ENCODE measurements at regions not wholly inside any gene's neighbourhood (a gene's known extent, or its start where the extent isn't known, plus 50 kb on each side); places are given as distances from the start of the nearest gene placed in this dataset.
"Not testable (repeated sequence)": the region's sequence is repeated elsewhere in the genome, so short reads cannot be mapped to it uniquely, and the experiment has no call there.

GRCh38 chr10:4395731-4396130, 430.3 kb upstream of the AKR1E2 start:
- H3K9me3 ChIP-seq (ENCODE audit: control insufficient read depth, insufficient read depth, low read length) = no peaks in the 10 kb centered on the region
- Mint-ChIP-seq H3K27ac (no peak overlapping the region), H3K9me3 (no peaks in the 10 kb centered on the region), H3K4me1 (no peaks in the 10 kb centered on the region), H3K36me3 (no peaks in the 10 kb centered on the region), H3K4me3 (no peak overlapping the region), H3K27me3 (ENCODE audit: low read depth in 2 of 2) (peaks cover 2 to 31% of the 10 kb centered on the region in 2 donors)
- ATAC-seq (no peak), DNase-seq (no peak)
- H3K4me1 ChIP-seq (ENCODE audit: control insufficient read depth, insufficient read depth, low read length) = no peaks in the 10 kb centered on the region
- H3K4me3 ChIP-seq (ENCODE audit: low read length) = no peak overlapping the region
- H3K27me3 ChIP-seq (ENCODE audit: control insufficient read depth, insufficient read depth, low read length) = no peaks in the 10 kb centered on the region
- H3K27ac ChIP-seq (ENCODE audit: low read length) = no peak overlapping the region
- no peak for TF ChIP-seq CTCF (IDR thresholded peaks at IDR 0.05)
- no peaks in the 10 kb centered on the region for H3K36me3 ChIP-seq (ENCODE audit: control insufficient read depth, insufficient read depth, low read length)
- intact Hi-C loops (cut with micrococcal nuclease) = no loop called here
- WGBS (ENCODE audit: insufficient coverage) = 92% methylated on average over 6 of the region's 6 CpGs

DNA sequence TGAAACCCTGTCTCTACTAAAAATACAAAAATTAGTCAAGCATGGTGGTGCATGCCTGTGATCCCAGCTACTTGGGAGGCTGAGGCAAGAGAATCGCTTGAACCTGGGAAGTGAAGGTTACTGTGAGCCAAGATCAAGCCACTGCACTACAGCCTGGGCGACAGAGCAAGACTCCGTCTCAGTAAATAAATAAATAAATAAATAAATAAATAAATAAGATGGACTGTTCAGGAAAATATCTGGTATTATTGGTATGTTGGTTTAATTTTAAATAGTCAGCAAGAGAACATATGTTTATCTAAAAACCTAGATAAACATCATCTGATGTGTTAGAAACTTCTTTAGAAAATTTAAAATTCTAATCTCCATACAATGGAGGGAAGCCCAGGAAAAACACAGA, 431.6 kb upstream of the AKR1E2 start:
- H3K9me3 Mint-ChIP-seq; H3K4me1 Mint-ChIP-seq; DNase-seq; H3K36me3 ChIP-seq (ENCODE audit: control insufficient read depth, insufficient read depth, low read length); H3K27me3 ChIP-seq (ENCODE audit: control insufficient read depth, insufficient read depth, low read length); H3K36me3 Mint-ChIP-seq; H3K4me1 ChIP-seq (ENCODE audit: control insufficient read depth, insufficient read depth, low read length); intact Hi-C loops (cut with micrococcal nuclease); ATAC-seq; H3K9me3 ChIP-seq (ENCODE audit: control insufficient read depth, insufficient read depth, low read length); H3K4me3 Mint-ChIP-seq; H3K27ac Mint-ChIP-seq; H3K27ac ChIP-seq (ENCODE audit: low read length); H3K4me3 ChIP-seq (ENCODE audit: low read length): not testable (repeated sequence)
- peaks cover 3 to 41% of the 10 kb centered on the region in 2 donors for H3K27me3 Mint-ChIP-seq (ENCODE audit: low read depth in 2 of 2)
- WGBS (ENCODE audit: insufficient coverage) = 78% methylated on average over 1 of the region's 3 CpGs

DNA sequence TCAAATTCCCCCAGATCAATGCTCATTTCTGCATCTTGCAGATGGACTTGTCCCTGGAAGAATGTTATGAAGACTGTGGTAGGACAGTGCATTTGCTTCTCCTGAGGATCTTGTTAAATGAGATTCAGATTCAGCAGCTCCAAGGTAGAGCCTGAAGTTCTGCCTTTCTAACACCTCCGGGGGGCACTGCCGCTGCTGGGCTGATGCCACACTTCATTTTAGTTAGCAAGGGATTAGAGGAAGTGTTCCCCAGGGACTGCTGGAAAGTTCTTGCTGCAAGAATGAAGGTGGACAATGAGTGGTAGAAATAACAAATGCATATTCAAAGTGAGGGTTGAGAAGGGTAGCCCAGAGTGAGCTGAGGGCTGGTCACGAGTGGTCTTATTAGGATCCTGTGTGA, 434.3 kb upstream of the AKR1E2 start:
- H3K27me3 Mint-ChIP-seq (ENCODE audit: low read depth in 2 of 2) = peaks cover 7 to 39% of the 10 kb centered on the region in 2 donors
- no peaks in the 10 kb centered on the region for H3K27me3 ChIP-seq (ENCODE audit: control insufficient read depth, insufficient read depth, low read length)
- no peaks in the 10 kb centered on the region for H3K9me3 Mint-ChIP-seq
- no peak overlapping the region for H3K27ac ChIP-seq (ENCODE audit: low read length)
- no peak for ATAC-seq
- DNase-seq = no peak
- H3K27ac Mint-ChIP-seq = no peak overlapping the region
- no peak for TF ChIP-seq CTCF (IDR thresholded peaks at IDR 0.05)
- H3K4me3 ChIP-seq (ENCODE audit: low read length) = no peak overlapping the region
- no peaks in the 10 kb centered on the region for H3K4me1 ChIP-seq (ENCODE audit: control insufficient read depth, insufficient read depth, low read length)
- WGBS (ENCODE audit: insufficient coverage) = 86% methylated on average over 3 of the region's 3 CpGs
- no peaks in the 10 kb centered on the region for H3K36me3 Mint-ChIP-seq
- H3K4me3 Mint-ChIP-seq = no peak overlapping the region
- H3K36me3 ChIP-seq (ENCODE audit: control insufficient read depth, insufficient read depth, low read length) = no peaks in the 10 kb centered on the region
- H3K4me1 Mint-ChIP-seq = no peaks in the 10 kb centered on the region
- intact Hi-C loops (cut with micrococcal nuclease) = no loop called here
- no peaks in the 10 kb centered on the region for H3K9me3 ChIP-seq (ENCODE audit: control insufficient read depth, insufficient read depth, low read length)

GRCh38 chr10:4390219-4390618, 435.8 kb upstream of the AKR1E2 start:
- H3K36me3 ChIP-seq (ENCODE audit: control insufficient read depth, insufficient read depth, low read length) = no peaks in the 10 kb centered on the region
- H3K27ac Mint-ChIP-seq = no peak overlapping the region

More at GRCh38 chr10:4390219-4390618, 435.8 kb upstream of the AKR1E2 start:
- no peak for TF ChIP-seq CTCF (IDR thresholded peaks at IDR 0.05)
- Mint-ChIP-seq H3K9me3 (no peaks in the 10 kb centered on the region), H3K27me3 (ENCODE audit: low read depth in 2 of 2) (peaks cover 12 to 29% of the 10 kb centered on the region in 2 donors), H3K4me3 (no peak overlapping the region), H3K36me3 (no peaks in the 10 kb centered on the region), H3K4me1 (no peaks in the 10 kb centered on the region)
- H3K27ac ChIP-seq (ENCODE audit: low read length) = no peak overlapping the region
- 100% methylated on average over 2 of the region's 2 CpGs for WGBS (ENCODE audit: insufficient coverage)
- intact Hi-C loops (cut with micrococcal nuclease) = no loop called here
- H3K9me3 ChIP-seq (ENCODE audit: control insufficient read depth, insufficient read depth, low read length) = no peaks in the 10 kb centered on the region
- no peak overlapping the region for H3K4me3 ChIP-seq (ENCODE audit: low read length)
- no peak for DNase-seq
- no peak for ATAC-seq
- no peaks in the 10 kb centered on the region for H3K27me3 ChIP-seq (ENCODE audit: control insufficient read depth, insufficient read depth, low read length)
- H3K4me1 ChIP-seq (ENCODE audit: control insufficient read depth, insufficient read depth, low read length) = no peaks in the 10 kb centered on the region

Data from natural killer cell (primary cell).